Stimulated activated CD4-positive, alpha-beta T cell treated with anti-CD3 and anti-CD28 coated beads, Interleukin-12 subunit alpha, Interleukin-12 subunit beta, amount 100 ng/mL, for 48 hours (primary cell): ENCODE measurements at regions not wholly inside any gene's neighbourhood (a gene's known extent, or its start where the extent isn't known, plus 50 kb on each side); places are given as distances from the start of the nearest gene placed in this dataset.

Experiments used
- DNase-seq, 3 donors: peaks; one replicate each; pipeline ENCODE4 v3.0.0-alpha.2; 2020; ENCODE audit warnings: low read depth in 2 of 3, low spot score in 1 of 3

DNA sequence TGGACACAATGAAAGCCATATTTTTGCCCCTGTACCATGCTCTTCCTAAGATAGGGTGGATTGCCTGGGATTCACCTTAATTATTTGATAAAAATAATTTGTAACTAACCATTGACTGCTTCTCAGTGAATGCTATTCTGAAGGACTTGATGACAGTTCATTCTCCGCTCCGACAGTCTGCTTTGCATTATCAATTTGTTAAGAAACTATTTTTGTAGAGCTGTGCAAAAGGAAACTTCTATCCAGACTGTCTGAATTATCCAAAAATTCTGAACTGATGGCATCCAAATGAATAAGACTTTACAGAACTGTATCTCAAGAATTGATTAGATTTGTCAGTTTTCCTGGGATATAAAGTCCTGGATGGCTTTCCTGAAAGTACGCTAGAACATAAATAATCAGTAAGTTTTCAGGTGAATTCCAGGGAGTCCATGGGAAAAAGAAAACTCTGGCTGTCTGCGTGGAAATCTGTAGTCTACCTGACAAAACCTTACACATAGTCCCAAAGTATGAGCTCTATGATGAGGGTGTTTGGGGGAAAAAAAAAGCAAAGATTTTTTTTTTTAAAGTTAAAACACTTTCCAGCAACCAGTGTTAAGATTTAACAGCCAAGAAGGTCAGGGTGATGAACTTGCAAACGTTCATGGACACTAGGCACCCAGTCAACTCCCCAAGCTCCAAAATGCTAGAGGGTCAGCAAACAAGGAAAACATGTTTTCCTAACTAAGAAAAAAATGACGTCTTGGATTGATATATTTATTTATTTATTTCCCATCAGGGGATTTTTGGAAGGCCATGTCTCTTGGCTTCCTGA, 291.1 kb upstream of the TBX3 start:
- DNase-seq = no peak

DNA sequence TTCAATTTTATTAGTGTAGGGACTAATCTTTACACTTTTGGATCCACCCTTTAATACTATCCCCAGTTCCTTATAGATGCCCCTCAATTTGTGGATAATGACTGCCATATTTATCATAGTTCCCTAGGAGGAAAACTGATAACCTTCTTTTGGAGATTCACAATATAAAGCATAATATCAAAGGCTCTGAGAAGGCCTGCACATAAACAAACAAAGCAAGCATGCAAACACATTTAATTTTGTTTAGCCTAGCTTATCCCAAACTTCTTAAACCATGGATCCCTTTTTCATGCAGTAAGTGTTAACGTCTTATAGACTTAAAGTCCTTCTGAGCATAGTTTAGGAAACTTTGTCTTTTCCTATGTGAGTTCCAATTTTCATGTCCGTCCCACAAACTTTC, 290.4 kb upstream of the TBX3 start:
- DNase-seq = no peak

DNA sequence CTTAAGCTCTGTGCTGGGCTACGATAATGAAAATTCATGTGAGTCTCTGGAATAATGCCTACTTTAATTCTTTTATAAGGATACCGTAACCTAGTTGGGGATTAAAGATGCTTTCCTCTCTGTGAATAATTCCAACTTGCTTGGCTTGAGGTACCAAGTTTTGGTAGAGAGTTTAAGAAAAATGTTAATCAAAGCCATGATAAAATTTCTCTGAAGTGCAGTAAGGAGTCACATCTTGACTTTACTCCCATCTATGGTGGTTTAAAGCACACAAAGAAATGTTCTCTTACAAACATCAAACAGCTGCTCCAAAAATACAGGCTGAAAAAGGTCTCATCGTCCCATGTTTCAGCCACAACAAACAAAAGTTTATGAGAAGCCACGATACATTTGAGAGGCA, 284.8 kb upstream of the TBX3 start:
- no peak for DNase-seq

DNA sequence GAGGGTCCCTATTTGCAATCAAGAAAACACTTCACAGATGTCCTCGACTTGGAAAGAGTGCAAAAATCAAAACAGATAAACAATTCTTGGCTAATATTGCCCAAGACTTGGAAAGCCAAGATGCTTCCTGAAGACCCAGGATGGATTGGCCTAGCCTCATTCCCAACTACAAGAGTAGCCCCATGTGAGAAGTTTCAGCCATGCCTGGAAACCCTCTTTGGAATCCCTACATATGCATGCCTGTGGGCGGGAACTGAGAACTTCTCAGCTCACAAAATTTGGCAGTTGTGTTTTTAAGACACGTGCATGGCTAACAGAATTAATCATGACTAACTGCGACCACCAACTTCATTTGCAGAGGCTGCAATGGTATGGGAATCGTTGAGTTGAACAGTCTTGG, 283.2 kb upstream of the TBX3 start:
- DNase-seq = no peak

DNA sequence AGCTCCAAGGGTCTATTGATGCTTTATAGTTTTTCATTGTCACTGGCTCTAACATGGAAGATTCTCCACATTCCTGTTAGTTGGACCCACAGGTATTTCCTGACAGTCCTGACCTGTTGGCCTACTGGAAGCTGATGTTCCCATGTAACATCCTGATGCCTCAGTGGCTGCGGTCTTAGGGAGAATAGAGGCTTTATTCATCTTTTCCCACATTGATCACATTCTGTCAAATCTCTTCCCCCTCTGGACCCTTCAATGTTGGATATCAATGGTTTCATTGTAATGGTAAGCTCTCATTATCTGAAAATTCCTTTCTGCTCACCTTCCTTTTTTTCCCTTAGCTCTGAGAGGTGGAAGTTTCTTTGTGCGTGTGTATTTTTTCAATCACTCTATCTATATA, 280.9 kb upstream of the TBX3 start:
- DNase-seq = no peak

DNA sequence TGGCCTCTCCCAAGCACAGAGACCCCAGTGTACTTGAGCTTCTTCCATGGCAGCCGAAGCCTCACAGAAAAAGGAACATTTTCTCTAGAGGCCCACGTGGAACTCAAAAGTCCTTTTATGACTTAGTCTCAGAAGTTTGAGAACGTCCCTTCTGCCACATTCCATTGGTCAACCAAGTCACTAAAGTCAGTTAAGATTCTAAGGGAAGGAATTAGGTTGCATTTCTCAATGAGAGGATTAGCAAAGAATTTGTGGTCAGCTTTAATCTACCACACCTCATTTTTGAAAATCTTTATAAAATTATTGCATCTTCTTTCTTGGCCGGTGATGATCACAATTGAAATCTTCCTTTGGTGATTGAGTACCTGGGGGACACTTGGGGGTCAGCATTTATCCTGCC, 279.9 kb upstream of the TBX3 start:
- no peak for DNase-seq

DNA sequence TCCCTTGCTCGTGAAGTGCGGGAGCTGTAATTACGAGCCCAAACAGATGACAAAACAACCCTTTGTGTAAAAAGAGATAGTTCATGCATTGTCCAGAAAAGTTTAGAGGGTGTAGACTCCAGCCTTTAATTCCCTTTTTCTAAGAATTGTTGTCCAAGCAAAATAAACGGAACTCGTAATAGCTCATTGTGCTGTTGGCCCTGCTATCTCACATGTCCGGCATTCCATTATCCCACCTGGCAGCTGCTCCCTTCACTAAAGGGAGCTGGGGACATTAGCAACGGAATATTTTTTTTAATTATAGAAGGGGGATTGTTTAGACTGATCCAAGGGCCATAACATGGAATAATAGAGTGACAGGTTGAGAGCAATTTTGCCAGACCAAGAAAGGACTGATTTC, 277.5 kb upstream of the TBX3 start:
- DNase-seq = no peak

DNA sequence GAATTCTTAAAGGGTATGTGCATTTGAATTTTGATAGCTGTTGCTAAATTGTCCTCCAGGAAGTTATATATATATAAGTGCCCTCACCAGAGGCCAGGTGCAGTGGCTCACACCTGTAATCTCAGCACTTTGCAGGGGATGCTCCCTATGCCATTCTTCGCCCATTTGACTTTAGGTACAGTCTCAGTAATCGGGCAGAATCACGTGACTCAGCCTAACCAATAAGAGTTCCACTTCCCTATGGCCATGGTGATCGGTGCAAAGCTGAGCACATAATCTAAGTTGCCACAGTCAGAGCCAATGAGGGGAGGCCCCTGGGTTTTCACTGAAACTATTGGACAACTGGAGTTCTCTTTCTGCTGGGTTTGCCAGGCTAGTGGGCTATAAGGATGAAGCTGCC, 274.6 kb upstream of the TBX3 start:
- no peak for DNase-seq

DNA sequence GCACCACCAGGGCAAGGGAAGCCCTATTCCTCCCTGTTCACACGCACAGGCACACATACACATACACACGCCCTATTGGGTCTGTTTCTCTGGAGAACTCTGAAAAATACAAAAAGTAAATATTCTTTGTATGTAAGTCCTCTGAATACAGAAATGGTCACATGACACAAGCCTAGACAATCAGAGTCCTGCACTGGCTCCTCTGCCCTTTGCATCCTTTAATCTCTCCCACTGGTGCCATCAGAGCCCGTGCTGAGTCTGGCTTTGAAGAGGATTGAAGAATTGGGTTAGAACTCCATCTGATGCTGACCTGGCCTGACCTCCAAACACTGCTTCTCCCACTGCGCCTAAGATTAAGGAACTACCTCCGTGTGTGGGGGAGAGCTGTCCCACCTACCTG, 273.2 kb upstream of the TBX3 start:
- DNase-seq = no peak

DNA sequence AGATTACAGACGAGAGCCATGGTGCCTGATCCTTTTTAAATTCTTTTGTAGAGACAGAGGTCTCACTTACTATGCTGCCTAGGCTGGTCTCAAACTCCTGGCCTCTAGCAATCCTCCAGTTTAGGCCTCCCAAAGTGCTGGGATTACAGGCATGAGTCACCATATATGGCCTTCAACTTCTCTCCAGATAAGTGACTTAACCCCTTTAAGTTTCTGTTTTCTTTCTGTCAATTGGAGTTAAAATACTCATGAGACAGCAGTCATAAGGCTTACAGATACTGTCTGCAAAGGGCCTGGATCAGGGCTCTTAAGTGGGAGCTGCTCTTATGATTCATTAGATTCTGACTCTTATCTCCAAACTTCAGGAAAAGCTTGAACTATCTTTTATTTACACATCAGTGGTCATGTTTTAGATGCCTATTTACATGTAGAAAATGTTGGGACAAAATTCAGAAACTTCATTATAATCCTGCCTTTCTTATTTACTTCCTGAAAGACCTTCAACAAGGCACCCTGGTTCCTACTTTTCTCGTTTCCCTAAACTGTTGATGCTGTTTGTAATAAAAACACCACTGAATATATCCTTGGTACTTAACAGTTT, 271.5 kb upstream of the TBX3 start:
- DNase-seq = no peak

DNA sequence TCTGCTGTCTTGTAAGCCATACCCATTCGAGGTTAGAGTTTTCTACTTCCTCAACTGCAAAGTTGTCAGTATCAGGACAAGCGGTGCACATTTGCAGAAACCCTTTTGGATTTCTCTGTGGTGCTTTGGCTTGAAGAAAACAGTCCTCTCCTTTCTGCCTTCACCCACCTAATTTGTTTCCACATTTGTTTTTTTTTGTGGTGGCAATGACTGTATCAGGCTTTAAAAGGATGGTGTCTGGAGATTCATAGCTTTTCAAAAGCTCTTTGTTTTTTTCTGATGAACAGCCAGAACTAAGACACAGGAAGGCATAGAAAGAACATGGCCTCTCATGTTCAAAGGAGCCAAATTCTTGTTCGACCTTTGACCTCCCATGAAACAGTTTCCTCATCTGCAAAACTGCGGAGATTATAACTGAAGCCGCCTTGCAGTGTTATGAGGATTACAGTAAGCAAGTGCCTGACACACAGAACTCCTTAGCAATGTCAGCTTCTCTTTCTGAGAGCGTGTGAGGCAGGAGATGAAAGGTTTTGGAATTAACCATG, 270.6 kb upstream of the TBX3 start:
- no peak for DNase-seq

DNA sequence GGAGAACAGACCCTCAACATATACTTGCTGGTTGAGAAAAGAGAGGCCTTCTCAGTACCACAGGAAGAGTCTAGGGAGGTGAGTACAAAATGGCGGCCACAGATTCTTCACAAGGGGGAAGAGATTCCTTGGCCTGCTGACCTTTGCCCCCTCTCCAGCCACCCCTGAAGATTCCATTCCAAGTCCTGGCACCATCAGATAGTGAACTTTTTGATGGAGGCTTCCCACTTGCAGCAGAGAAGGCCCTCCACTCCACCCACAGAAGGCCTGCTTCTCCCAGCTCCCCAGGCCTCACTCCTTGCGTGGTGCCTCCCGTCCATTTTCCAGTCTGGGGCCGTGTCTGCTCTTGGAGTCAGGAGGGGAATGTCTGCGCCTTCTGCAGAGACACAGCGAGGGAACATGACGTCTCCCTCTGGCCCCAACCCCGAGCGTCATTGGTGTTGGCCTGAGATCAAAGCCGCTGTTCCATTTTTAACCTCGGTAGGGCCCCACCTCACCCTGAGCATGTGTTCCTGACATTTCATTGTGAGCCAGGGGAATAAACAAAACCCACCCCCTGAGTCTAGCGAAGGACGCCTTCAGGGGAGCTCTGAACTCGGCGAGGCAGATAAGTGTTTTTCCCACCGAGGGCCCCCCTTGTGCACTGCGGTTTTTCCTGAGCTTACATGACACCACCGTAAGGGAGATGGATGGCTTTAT, 268.7 kb upstream of the TBX3 start:
- DNase-seq = no peak

DNA sequence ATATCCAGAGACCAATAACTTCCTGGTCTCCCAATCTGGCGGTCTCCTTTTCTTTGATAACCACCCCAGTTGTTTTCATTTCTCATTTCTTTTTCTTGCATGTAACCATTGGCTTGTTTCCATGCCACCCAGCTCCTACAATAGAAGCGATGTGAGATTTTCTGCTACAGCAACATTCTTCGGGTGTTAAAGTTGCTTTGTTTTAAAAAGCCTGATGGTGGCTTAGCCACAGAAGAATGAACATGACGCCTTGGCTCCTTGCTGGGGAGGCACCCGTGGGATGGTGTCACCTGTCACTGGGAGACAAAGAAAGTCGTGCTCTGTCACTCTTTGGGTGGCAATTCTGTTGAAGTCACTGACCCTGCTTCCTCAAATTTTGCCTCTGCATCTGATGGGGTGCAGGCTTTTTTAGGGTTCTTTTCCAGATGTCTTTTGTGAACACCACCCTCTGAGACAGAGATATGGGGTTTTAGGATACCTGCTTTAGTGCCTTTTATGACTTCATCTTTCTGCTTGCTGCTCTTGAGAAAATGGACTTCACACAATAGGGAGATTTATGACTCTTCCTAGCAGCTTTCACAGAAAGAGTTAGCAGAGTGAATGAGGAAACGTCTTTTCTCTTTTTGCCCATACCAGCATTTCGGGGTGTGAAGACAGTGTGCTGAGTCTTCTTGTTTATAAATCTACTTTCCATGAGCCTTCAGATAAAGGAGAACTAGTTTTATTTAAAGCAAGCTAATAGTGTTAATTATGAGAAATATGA, 265.3 kb upstream of the TBX3 start:
- no peak for DNase-seq

DNA sequence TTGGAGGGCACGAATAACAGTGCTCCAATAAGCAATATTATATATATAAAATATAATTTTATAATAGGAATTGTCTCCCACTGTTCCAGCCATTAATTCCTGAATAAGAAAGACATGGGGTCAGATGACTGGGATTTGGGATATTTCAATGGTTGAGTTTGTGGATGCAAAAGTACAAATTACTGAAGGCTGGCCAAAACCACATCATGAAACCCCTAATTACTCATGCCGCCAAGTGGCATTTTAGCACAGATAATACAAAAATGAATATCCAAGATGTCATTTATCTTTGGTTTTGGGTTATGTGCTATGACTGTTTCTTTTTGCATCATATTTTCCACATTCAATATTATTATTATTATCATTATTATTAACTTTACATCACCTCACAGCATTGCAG, 261.4 kb upstream of the TBX3 start:
- DNase-seq = no peak

DNA sequence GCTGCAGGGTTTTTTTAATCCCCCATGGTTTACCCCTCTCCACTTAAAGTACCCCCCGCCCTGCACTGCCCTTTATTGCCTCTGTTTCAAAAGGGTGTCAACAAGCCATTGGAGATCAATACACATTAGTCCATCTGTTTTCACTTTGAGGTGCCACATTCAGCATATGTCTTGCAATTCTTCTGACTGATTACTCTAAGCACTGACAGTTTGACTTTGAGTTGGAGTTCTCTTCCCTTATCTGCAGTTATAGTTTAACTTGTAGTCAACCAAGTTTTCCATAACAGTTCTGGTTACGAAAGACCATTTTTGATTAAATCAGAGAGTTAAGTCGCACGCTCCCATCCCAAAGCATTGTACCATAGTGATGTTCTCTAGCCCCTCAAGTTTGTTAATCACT, 260.8 kb upstream of the TBX3 start:
- no peak for DNase-seq

DNA sequence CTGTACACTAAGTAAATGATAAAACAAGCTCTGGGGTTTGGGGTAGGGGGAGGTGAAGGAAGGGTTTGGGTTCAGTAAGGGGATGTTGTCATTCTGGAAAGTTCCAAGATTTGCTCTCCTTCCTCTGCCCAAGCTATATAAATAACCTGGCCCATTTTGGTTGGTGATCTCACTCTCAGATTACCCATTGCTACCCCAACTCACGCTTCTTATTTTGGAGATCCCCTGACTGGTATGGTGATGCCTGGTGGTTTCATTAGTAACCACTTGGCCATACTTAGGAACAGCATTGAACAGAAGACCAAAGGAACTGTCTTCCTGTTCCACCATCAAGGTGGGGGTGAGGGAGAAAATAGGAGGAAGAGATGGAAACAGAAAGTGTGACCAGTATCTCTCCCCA, 259.6 kb upstream of the TBX3 start:
- DNase-seq = no peak

DNA sequence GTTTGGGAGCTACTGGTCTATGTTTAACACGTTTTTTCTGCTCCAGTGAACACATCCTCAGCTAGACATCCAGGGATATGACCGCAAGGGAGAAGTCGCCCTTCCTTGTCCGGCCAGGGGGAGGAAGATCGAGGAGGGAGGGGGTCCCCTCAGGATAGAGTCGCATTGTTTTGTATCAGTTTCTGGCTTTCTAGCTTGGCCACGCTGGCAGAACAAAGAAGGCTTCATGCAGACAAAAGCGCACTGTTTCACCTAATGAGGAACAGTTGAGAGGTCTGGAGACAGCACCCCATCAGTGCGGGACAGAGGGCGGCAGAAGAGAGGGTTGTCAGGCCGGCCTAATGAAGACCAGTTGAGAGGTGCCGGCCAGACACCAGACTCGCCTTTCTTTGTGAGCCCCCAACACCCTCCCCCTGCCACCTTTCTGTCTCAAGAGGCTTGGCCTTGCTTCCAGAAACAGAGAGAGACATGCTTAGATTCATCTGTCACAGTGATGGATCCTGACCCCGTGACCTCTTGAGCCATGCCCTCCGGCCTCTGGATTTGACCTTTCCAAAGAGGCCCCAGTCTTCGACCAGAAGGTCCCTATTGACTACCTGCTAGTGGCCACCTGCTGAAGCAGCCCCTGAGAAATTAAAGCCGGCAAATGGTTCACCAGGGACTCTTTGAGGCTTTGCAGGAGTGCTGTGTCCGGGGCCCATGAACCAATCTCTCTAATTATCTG, 254.7 kb upstream of the TBX3 start:
- DNase-seq = no peak

DNA sequence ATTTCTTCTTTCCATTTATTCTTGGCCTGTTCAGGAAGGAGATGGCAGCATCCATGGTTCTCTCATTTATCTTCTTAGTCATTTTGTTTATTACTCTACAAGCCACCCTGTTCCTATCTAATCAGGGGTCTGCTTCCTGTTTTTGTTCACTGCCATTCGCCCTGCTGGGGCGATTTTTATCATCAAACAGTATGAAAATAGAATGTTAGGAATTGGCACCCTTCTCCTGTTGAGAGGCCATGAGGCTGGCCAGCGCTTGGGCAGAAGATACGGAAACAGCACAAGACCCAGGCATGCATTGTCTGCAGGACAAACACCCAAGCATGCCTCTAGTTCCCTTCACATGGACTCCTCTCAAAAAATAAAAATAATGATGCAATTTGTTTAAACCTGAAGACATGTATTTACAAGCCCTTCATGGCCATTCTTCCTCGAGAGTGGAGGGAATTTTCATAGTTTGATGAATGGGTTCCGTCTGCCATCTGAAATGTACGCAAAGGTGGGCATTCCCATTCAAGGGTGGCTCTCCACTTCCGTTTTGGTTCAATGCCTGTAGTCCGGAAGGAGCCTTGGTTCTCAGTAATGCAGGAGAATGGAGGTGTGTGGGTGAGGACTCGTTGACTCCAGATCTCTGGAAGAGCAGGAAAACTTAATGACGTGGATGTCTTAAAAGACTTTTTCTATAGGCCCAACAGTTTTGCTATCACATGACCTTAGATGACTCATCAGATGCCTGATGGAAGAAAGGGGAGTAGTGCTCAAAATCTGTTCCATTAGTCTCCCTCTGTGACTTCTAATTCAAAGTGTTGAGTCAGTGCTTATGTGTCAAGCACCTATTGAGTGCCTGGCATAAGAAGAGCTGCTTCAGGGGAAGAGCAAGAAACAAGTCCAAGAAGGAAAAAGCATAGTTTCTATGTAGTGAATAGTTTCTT, 252.4 kb upstream of the TBX3 start:
- no peak for DNase-seq

DNA sequence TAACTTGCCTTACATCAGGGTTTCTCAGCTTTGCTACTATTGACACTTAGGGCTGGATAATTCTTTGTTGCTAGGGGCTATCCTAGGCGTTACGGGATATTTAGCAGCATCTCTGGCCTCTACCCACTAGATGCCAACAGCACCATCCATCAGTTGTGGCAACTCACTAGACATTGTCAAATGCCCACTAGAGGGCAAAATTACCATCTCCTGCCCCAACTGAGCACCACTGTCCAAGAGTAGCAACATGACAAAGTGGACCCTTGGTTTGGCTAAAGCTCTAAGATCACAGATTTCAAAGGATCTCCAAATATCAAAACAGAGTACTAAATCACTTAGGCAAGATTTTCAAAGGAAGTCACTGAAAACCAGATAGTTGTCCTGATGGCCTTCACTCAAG, 251.7 kb upstream of the TBX3 start:
- DNase-seq = no peak
